ENCODE measurements at regions not wholly inside any gene's neighbourhood (a gene's known extent, or its start where the extent isn't known, plus 50 kb on each side); places are given as distances from the start of the nearest gene placed in this dataset.
"Not testable (repeated sequence)": the region's sequence is repeated elsewhere in the genome, so short reads cannot be mapped to it uniquely, and the experiment has no call there.

DNA sequence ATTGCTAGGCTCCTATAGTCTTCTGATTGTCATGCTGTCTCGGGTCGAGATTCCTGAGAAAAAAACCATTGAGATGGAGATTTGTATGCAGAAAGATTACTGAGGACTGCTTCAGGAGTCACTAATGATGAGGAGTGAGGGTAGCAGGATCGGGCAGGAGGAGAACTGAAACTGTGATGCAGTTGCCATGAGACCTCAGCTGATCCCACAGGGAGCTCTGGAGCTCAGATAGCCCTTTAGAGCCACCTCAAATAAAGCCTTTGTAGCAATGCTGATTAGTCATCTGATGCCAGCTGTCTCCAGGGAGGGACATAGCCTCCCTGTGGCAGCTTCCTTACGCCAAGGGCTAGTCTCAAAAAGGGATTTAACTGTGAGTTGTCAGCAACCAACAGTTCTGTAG, 256.9 kb downstream of the DMAC1 start:
- DNase-seq: no peak

DNA sequence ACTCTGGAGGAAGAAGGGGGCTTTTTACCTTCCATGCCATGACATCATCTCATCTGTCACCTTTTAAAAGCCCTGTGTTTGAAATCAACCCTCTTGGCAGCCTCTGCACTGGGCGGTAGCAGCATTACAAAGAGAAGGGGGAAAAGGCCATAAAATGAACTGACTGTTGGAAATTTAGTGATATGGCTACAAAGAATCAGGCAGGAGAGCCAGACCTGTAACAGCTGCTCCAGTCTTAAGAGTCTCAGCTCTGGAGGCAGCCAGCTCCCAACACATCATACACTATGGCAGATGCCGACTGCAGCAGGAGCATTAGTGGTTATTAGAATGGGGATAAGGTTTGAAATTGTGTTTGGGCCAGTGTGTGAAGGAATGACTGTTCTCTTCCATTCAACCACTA, 257.5 kb downstream of the DMAC1 start:
- no peak for DNase-seq

DNA sequence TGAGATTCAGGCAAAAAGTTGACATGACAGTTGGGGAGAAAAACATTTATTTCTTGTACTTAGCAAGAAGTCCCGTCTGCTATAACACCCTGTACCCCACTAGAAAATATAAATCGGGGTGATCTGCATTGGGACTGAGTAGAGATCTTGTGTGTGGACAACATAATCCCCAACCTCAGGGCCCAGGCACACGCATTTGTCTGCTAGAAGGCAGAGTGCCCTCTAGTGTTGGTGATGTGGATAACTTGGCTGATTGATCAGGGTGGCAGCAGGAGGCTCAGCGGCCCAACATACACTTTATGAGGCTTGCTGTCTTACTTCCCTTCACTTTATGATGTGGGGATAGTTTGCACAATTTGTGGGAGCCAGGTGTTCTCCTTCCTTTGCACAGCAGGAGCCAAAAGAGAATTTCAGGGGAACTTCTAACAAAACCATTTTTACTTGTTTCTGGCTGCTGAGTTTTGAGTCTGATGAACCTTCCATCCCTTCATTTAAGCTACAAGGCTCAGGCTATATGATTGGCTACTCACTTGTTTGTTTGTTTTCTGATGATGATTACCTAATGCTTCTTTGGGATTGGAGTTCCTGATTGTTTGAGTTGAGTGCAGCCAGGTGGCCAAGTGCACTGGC, 263.2 kb downstream of the DMAC1 start:
- no peak for DNase-seq

DNA sequence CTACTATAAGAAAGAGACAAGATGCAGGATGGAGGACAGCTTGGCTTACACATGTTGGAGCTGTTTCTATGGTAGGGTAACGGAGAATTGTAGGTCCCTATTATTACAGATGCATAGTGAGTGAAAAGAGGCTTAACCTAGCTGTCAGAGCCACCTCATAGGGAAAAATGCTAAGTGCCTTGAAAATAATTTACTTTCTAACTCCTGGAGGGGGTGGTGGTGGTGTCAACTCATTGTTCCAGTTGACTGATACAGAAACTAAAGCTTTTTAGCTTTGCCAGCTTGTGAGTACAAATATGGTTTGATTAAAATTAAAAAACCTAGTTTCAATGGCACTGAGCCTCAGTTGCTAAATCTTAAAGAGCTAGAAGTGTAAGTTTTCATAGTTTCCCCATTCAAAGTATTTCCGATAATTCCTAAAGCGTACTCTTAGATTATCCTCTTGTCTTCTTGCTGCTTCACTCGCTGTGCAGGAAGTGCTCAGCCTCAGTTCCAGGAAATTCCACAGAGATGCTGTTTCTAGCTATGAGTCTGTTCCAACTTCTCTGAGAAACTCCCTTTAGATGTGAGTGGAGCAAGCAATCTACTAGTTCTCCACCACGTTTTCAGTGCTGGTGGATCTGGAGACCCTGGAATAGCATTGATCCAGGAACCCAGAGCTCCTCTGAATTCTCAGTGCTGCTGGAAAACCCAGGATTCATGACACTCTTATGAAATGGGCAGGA, 265.2 kb downstream of the DMAC1 start:
- no peak for DNase-seq

DNA sequence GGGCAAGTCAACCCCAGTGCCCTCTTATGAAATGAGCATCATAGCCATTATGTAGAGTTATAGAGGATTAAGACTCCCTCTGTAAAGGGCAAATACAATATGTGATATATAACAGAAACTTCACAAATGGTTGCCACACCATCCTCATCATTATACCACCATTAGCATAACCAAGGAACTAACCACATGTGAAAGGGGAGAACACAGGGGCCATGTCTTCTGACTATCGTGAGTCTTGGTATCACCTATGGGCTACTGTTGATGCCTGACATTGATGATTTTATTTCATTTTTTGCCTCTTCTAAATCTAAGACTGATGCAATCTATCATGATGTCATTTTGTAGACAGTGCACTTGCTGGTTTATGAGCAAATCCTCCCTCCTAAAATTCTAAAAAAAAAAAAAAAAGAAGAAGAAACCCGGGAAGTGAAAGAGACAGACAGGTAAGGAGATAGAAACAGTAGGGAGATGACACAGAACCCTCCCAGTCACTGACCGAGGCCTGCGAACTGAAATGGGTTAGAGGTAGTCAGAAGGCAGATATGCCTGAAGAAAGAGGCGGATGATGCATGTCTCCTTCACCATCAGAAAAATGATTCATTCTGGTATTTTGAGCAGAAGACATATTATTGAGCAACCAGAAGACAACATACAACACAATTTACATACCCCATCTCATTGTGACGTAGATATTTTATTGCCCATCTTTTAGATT, 266.0 kb downstream of the DMAC1 start:
- no peak for DNase-seq

DNA sequence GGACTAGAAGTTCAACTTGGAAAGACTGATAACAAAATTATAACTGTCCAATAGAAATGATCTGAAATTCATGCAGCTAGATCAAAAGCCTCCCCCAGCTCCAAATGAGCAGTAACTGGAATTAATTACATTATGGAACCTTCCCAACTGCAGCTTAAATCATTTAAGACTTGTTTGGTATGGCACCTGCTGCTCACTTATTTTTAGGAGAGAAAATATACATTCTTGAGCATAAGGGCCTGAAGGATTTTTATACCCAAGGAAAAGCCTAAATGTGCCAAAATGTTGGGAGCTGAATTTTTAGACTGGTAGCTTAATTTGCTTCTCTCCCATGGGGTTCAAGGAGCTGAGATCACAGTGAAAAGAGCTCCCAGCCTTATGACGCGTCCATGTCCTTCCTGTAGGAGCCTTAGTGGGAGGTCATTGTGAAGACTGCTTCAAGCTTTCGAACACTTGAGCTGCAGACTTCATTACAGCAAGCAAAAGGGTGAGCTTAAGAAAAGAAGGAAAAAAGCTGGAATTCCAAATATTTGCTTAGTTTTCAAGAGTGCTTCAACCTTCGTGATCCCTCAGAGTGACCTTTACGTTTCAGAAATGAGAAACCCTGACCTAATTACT, 276.0 kb downstream of the DMAC1 start:
- DNase-seq: no peak

DNA sequence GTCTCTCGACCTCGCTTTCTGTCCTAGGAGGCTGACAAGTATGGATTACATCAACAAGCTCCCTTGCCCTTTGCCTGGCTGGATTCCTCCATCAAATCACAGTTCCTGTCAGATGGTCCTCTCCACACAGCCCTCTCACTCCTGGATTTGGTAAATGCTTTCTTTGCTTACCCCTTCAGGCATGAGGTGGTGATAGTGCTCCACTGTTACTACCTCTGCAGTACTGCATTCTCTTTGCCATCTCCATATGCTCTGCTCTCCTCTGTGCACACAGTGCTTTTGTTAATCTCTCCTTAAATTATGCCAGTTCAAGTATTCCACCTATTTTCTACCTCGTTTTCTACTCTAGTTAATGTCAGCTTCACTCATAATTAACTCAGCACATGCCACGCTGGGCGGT, 279.2 kb downstream of the DMAC1 start:
- no peak for DNase-seq

DNA sequence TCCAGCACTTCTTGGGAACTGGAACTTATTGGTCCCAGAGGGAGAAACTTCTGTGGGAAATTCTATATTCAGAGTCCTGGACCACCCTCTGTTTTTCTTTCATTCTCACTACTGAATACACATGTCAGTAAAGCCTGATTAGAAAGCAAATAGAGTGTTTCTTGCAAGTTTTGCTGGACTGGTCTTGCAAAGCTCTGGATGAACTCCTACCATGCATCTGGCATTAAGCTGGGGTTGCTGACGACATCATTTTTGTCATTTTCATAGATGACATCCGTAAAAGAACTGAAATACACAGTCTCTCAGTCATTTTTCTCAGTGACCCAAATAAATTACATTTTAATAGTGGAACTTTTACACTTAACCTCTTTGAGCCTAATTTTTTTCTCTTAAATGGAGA, 283.2 kb downstream of the DMAC1 start:
- DNase-seq: no peak

DNA sequence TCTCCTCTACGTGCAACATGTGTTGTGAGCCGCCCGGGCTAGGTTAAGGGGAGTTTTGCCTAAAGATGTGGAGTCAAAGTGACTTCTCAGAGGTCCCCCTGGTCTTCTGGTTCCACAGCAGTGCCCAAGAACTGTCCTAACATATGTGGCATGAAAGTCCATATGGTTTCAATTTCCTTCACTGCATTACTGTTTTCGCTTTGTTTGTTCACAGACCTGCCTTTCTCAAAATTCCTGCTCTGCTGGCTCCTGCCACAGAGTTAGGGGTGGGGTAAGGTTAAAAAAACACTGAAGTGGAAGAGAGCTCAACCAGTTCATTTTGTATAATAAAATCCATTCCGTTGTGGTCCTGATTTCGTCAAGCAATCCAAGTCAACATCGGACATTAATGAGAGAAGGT, 289.4 kb downstream of the DMAC1 start:
- no peak for DNase-seq

DNA sequence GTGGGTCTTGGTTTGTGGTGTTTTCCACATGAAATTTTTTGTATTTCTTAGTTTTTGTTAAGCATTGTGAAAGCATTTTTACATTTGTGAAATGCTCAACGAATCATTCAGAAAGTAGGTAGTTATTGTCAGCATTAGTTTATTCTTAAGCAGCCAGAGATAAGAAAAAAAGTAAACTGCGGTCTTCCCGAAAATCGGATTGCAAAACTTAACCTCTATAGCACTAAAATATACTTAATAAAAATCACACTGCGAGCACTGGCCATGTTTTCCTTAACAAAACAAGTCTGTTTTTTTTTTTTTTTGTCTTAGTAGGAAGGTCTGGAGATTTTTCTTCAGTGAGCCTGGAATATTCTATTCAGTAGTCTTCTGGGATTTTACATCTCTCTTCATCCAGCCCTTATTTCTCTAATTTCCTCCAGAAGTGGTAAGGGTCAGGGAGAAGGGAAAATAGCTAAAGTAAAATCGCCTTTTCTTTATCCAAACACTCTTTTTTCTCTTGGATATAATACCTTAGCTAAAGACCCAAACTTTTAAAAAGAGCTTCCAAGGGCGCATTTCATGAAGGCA, 289.9 kb downstream of the DMAC1 start:
- DNase-seq: no peak

DNA sequence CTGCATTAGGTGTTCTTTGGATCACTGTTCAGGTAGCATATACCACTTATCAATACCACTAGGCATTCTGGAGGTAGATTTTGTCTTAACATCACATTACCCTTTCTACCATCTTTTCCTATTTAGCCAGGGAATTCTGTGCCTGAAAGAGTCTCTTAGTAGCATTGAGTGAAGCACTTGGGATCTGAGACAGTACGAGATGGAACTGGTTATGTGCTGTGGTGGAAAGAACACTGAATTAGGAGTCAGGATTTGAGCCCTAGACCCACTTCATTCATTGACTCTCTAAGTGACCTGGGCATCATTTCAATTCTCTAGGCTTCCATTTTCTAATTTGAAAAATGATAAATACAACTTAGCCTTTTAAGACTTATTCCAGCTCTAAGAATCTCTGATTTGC, 291.1 kb downstream of the DMAC1 start:
- no peak for DNase-seq

DNA sequence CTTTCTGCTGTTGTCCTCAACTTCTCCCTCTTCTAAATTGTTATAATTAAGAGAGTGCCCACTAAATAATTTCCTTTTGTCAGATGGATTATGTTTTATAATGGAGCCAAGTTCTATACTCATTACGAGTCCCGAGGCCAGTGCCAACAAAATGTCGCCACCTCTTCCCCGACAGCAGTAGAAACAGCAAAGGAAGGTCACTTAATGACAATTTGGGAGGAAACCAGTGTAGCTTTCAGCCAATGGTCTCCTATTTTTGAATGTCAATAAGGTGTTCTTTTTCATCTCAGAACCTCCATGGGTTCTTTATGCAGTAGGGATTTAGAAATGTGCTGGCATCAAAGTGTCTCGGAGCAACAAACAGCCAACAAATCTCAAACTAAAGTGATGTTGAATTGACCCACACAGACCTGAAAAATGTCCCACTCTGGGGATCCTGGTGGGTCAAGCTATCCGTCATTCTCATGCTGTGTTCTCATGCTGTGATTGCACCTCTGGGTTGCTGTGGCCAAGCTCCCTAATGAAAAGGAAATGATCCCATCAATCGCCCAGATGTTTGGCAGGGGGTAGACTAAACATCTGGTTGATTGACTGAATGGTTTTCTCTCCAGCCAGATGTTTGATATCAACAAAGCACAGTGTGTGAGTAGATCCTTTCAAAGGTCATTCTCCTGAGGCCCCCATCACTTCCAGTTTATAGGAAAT, 291.9 kb downstream of the DMAC1 start:
- no peak for DNase-seq

DNA sequence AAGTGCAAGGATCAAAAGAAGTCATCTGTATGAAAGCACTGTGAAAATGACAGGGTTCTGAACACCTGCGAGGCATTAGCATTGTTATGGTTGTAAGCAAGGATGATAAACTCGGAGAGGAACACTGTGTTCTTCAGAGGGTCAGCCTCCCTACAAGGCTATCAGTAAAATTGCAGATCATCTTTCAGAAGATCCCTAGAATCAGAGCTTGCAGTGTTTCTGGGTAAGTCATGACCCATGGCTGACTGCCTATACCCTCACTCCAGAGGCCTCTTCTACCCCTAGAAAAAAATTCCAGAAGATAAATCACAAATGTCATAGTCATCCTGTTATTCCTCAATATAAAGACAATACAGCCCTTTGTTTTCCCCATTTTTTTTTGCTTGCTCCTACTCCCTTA, 292.6 kb downstream of the DMAC1 start:
- DNase-seq: no peak

DNA sequence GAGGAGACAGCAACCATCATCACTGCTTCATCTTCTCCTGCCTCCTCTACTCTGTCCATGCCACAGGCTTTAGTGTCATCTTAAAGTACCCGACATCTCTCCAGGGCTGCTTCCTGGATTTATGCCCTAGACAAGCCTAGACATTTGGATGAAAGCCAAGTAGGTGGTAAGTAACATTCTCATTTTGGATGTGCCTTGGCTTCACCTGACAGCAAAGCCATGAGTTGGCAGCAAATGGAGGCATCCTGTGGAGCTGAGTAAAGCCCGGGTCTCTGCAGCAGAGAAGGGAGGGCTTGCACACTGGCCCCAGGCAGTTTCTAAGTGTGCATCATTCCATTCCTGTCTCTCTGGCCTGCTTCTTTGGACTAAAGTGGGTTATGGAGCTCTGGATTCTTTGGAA, 299.1 kb downstream of the DMAC1 start:
- no peak for DNase-seq

DNA sequence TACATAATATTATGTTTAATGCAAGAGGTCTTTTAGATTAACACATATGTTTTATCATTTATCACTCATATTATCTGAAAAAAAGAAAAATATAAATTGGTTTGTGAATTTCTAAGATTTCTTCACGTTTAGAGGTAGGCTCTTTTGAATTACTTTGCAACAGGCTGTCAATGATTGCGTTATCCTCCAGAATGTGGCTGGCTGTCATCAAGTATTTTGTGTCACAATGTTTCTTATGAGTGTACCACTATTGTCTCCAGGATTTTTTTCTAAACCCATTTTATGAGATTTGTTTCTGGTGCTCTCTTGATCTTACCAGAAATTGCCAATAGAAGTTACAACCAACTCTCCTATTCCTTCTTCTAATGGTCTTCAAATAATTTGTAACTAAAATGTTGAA, 307.9 kb downstream of the DMAC1 start:
- DNase-seq: no peak

DNA sequence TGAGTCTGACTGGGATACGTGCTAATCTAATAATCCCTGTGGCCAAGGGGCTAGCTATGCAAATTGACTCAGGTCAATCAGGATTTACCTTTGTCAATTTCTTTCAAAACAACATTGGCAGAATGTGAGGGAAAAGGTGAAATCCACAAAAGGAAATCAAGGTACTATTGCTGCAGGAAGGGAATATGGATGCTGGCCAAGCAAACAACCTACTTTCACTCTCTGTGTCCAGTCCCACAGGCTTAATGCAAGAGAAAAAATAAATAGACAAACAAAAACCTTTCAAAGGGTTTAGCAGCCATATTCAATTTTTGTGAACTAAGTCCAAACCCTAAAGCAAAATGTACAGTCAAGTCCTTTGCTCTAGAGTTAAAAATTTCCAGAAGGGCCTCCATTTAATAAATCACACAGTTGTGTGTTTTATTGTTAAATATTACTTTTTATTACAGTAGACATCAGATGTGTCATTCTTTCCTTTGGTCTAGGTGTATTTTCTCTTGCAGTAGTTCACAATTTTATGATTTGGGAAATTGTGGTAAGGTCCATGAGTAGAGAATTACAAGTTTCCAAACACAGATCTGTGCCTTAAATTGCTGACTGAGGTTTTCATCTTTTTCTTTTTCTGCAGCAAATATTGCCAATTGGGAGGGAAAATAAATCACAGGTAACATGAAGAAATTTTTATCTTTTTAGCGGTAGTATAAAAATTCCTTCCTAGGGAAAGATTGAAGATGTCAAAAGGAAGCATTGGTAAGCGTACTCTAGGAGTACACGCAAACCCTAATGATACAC, 309.1 kb downstream of the DMAC1 start:
- DNase-seq: no peak

DNA sequence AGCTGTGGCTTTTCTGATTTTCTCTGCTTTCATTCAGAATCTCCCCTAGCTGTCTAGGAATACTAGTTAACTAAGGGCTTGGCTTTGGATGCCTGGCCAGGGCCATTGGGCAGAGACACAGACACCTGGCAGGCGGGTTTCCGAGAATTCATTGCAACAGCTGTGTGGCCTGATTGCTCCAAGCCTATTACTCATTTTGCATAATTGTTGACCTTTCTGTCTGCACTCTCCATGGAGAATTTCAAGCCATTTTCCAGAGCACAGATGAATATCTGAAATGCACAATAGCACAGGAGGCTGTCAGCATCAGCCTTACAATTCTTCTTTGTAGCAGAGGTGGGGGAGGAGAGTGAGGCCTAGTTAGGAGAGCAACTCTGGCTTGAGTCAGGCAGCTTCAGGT, 310.5 kb downstream of the DMAC1 start:
- DNase-seq: no peak

DNA sequence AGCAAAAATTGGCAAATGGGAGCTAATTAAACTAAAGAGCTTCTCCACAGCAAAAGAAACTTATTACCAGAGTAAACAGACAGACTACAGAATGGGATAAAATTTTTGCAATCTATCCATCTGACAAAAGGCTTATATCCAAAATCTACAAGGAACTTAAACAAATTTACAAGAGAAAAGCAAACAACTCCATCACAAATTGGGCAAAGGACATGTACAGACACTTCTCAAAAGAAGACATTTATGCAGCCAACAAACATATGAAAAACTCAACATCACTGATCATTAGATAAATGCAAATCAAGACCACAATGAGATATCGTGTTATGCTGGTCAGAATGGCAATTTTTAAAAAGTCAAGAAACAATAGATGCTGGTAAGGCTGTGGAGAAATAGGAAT, 315.6 kb downstream of the DMAC1 start:
- DNase-seq: not testable (repeated sequence)

DNA sequence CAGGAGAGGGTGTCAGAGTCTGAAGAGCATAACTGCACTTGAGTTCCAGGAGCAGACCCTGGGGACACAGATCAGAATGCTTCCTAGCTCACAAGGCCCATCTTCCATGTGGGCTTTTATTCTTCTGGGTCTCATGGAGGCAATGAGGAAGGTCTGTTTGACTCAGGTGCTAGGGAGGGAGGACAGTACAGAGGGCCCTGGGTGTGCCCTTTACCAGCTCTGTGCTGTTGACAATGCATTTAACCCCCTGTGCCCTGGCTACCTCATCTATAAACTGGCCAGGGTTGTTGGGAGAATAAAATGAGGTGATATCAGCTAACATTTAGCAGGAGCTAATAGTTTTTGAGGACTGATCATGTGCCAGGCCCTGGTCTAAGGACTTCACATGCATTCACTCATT, 318.0 kb downstream of the DMAC1 start:
- no peak for DNase-seq

DNA sequence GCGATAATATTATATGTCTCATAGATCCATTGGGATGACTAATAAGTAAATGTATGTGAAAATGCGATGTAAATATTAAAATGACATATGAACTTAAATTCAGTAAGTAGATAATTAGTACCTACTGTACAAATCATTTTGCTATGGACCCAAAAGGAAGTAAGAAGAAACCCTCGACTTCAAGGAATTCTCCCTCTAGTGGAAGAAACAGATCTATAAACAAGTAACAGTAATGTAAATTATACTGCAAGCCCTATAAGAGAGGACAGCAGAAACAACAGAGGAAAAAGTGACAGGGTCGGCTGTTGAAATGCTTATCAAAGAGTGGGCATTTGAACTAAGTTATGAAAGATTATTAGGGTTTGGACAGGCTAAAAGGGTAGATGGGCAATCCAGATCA, 320.3 kb downstream of the DMAC1 start:
- DNase-seq: no peak

DNA sequence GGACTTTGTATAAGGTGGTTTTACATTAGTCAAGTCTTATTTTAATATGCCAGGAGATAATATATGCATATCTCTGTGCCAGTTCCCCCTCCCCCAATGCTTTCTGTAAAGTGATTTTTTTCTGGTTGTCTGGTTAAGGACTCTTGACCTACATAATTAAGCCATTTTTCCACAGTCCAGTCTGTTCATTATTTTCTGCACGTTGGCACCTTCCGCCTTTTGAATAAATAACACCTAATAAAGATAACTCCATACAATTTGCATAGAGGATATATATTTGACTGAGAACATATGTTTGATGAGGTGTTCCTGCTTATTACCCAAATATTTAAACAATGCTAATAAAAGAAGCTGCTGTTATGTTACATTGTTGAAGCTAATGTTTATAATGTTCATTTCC, 320.9 kb downstream of the DMAC1 start:
- no peak for DNase-seq

DNA sequence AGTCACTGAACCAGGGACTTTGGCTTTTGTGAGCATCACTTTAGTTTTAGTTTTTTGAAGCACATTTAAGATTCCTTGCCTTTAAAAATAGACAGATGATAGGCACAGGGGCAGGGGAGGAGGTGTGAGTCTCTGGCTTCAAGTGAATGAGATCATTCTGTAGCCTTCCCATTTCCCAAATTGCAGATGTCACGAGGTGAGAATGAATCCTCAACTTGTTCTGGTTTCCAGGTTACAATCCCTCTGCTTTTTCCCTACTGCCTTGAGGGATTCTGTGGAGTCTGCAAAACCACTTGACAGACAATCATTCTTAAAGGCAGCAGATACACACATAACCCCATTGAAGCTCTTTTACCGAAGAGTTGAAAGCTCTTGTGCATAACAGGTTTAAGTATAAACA, 332.4 kb downstream of the DMAC1 start:
- DNase-seq: no peak
